ENCODE measurements at regions not wholly inside any gene's neighbourhood (a gene's known extent, or its start where the extent isn't known, plus 50 kb on each side); places are given as distances from the start of the nearest gene placed in this dataset.
A peak's percentile ranks its signal among the peaks of the same experiment; 100 is the strongest.

- DNase-seq (ENCODE audit: low read depth) = no peak
Measured at GRCh38 chr1:59022799-59023198, 239.0 kb upstream of the JUN start.

DNA sequence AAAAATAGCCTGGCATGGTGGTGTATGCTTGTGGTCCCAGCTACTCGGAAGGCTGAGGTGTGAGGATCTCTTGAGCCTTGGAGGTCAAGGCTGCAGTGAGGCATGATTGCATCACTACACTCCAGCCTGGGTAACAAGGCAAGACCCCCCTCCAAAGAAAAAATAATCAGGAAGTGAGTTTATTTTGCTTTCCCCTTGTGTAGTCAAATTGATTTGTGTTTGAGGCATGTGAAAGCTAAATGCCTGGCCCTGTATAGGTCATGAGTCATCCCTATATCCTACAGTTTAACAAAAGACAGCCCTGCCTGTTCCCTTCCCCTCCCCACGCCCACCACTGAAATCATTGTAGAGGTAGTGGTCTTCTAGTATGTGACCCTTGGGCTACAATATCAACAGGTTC lies 241.4 kb upstream of the JUN start:
- DNase-seq (ENCODE audit: low read depth) = peak; percentile 69

- DNase-seq (ENCODE audit: low read depth) = peak; percentile 62
Measured at GRCh38 chr1:59025898-59026426, 242.1 kb upstream of the JUN start.

DNA sequence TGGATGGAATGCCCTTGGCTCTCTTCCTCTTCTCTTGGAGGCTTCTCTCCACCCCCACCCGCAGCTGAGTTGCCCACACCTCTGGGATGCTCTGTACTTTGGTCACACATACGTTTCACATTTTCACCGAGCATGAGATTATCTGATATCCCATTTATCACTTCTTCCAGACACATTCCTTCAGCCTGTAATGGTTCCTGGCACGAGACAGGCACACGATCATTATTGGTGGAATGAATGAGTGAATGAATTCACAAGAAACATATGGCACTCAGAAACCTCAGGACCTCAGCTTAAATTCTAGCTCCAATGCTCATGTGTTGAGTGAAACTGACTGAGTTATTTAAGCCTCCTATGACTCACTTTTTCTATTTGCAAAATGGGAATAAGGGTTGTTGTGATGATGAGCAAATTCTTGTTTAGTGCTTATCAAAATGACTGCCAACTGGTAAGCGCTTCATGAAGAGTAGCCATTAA lies 242.7 kb upstream of the JUN start:
- DNase-seq (ENCODE audit: low read depth) = peak; percentile 97

- no peak for DNase-seq (ENCODE audit: low read depth)
Measured at GRCh38 chr1:59027177-59027576, 243.3 kb upstream of the JUN start.

DNA sequence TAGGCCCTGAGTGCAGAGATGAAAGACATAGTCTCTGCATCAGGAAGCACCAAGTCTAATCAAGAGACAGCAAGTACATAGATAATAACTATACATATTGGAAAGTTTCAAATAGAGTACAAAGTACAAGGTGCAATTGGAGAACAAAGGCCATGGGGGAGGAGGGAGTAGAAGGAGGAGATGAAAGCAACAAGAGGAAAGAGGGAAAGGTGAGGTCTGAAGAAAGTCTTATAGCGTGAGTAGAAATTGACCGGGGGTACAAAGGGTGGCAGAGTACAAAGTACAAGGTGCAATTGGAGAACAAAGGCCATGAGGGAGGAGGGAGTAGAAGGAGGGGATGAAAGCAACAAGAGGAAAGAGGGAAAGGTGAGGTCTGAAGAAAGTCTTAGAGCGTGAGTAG lies 244.2 kb upstream of the JUN start:
- DNase-seq (ENCODE audit: low read depth) = no peak

DNA sequence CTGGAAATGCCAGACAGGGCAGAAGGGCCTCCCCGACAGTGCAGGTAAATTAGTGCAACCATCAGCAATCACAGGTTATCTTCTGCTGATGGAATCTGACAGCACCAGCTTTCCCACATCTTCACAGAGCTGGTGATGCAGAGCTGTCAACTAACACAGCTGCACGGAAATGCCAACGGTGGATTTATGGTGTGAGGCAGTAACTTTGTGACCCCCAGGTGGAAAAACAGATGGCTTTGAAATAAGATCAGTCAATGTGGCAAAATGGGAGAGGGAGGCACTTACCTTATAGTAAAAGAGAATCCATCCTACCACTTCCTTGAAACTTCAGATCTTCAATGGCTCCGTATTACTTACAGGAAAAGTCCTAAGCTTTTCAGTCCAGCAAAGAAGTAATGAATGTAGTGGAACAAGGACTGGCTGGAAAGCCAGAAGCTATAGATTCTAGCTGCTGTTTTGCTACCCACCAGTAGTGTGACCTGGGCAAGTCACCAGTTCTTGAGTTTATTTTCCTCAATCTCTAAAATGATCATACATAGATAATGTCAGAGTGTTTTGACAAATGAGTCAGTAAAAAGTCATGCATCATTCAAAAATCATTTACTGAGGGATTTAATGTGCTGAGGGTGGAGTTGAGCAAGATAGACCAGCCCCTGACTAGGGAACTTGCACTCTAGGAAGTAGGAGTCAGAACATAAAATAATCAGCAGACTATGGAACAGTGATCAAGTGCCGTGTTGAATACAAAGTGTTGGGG lies 245.7 kb upstream of the JUN start:
- DNase-seq (ENCODE audit: low read depth) = peak; percentile 50

DNA sequence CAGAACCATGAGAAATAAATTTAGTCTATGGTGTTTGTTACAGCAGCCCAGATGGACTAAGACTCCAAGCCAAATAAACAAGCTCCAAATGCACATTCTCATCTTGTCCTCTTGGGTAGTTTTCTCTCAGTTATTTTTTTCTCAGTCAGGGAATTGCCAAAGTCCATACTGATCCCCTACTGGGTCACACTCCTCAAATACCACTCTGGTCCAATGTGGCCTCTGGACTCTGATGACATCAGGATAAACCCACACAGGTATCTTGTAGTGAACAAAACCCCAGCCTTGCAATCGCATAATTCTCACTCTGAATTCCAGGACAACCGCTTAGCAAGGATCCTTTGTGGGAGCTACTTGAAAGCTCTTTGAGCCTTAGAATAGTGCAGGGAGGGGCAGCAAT lies 248.4 kb upstream of the JUN start:
- no peak for DNase-seq (ENCODE audit: low read depth)

DNA sequence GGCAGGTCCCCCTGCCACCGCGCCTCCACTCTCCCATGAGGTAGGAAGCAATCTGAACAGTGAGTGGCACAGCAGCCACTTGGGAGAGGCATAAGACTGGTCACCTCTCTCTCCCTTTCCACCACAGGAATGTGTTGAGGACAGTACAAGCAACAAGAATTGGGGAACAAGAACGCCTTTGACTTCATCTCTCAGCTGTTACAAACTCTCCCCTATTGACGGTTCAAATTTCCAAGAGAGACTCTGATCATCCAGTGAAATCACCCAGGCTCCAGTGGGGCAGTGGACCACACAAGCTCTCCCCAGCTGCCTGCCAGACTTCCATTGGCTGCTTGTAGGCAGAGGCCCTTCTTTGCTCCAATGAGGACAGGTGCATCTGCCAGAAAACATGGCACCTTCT lies 249.9 kb upstream of the JUN start:
- DNase-seq (ENCODE audit: low read depth) = no peak

DNA sequence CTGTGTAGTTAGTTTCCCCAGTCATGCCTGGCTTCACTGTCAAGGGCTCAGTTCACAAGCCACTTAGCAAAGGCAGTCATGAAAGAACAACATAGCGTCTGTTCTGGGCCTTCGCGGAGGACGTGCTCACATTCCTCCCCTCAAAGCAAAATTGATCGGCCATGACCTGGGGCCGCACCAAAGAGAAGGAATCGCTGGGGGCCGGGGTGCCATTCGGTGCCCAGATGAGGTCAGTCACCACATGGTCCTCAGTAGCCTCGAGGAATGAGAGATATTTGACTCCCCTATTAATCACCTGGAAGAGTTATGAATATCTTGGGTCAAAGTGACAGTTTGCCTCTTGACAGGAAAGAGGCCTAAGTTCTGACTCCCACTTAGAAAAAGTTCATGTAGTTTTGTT lies 251.1 kb upstream of the JUN start:
- DNase-seq (ENCODE audit: low read depth) = peak; percentile 29

- DNase-seq (ENCODE audit: low read depth) = no peak
Measured at GRCh38 chr1:59039551-59039950, 255.7 kb upstream of the JUN start.

- DNase-seq (ENCODE audit: low read depth) = no peak
Measured at GRCh38 chr1:59040486-59040885, 256.4 kb upstream of the FGGY start.

DNA sequence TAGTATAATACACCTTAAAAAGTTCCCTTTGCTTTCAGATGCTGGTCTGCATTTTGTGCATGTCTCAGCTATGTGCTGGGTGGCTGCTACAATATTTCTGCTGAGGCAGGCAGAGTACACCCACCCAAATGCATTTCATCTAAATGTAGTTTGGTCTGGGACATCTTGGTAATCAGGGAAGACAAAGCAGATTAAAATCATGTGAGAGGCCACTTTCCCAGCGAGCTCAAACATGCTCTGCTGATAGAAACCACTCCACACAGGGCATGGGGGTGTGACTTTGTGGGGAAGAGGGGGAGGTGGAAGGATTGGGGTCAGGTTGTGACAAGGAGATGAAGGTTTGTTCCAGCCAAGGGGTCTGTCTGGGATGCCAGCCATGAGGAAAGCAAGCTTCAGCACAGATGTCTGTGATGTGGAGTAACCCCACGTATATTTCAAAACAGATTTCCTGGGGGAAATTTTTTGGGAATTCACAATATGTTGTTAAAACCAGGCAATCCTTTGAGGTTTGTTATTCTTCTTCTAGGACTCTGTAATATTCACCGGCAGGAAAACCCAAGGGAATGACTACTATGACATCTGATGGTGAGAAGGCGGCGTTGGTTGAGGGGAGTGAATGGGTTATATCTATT lies 255.1 kb upstream of the FGGY start:
- DNase-seq (ENCODE audit: low read depth) = peak; percentile 88

- DNase-seq (ENCODE audit: low read depth) = peak; percentile 100
Measured at GRCh38 chr1:59043796-59044195, 253.1 kb upstream of the FGGY start.

GRCh38 chr1:59044535-59045121 lies 252.3 kb upstream of the FGGY start:
- DNase-seq (ENCODE audit: low read depth) = no peak

GRCh38 chr1:59045137-59045536 lies 251.8 kb upstream of the FGGY start:
- no peak for DNase-seq (ENCODE audit: low read depth)

DNA sequence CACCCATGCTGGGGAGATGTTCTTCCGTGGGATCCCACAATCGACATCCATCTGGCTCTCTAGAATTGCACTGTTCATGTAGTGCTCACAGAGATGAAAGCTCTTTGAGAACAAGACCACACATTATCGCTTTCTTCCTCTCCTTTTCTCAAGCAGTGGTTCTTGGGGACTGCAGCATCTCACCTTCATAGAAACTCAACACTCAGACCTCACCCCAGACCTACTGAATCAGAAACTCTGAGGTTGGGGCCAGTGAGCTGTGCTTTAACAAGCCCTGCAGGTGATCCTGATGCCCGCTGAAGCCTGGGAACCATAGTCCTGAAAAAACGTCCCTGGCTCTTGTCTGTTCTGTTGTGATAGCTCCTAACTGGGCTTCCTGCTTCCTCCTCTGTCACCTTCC lies 251.3 kb upstream of the FGGY start:
- no peak for DNase-seq (ENCODE audit: low read depth)

GRCh38 chr1:59046134-59046533 lies 250.8 kb upstream of the FGGY start:
- peak; percentile 91 for DNase-seq (ENCODE audit: low read depth)

GRCh38 chr1:59046730-59047157 lies 250.2 kb upstream of the FGGY start:
- DNase-seq (ENCODE audit: low read depth) = peak; percentile 61

DNA sequence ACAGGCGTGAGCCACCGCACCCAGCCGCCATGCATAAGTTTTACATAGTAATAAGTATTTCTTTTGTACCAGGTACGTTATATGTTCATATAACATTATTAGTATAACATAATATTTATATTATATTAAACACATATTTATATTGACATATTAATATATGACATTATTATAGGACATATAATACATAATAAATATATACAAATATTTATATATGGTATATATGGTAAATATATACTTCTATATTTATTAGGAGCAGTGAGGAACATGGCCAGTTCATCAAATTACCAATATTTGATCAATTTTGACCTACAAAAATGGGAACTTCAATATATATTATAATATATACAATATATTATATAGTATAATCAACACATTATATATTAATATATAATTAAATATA lies 245.9 kb upstream of the FGGY start:
- DNase-seq (ENCODE audit: low read depth) = no peak

- no peak for DNase-seq (ENCODE audit: low read depth)
Measured at GRCh38 chr1:59052166-59052590, 244.7 kb upstream of the FGGY start.

GRCh38 chr1:59054172-59054571 lies 242.7 kb upstream of the FGGY start:
- DNase-seq (ENCODE audit: low read depth) = no peak
